ENCODE measurements at regions not wholly inside any gene's neighbourhood (a gene's known extent, or its start where the extent isn't known, plus 50 kb on each side); places are given as distances from the start of the nearest gene placed in this dataset.

DNA sequence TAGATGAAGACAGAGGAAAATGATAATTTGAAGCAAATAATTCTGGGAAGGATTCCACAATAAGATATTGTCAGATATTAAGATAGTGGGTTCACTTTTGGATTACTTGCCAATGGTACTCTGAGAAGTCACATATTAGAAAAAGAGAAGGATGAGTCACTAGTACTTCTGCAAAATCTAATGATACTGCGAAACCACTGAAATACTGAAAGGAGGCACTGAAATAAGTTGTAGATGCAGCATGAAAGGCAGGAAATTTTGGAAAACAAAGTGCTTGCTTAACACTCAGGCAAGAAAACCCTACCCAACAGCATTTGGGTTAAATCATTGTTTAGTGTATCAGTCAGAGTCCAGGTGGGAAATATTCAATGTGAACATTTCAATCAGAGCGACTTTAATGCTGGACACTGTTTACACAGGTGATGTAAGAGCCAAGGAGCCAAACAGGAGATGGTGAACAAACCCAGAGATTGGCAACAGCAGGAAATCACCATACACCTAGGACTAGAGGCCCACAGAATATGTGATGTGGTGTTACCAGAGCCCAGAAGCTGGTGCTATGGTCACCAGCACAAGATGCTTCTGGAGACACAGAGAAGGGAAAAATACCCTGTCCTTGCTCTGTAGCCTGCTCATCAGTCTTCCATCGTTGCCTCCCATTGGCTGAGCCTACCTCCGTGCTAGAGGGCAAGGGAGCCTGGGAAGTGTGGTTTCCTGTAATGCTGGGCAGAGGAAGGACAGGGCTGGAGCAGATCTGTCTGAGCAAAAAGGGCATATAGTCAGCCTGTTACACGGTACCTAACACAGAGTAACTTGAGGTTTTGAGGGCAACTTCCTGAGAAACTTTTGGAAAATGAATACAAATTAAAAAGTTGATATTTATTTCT, 204.7 kb upstream of the ITGA4 start:
- no peak for DNase-seq

DNA sequence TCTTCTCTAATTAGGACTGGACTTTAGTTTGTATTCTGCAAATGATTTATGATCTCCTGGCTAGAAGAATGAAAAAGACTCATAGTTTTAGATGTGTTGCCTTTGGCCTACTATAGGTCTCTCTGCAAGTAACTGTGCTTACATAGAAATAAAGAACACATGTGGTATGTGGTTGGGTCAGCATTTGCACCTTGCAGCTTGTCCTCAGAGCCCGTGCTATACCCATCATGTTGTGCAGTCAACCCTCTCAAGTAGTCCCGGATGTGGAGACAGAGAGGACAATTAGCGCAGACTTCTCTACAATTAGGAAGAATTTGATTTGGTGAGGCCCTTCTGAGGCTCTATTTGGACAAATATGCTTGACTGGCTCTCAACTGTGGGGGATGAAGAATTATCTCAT, 203.7 kb upstream of the ITGA4 start:
- no peak for DNase-seq

DNA sequence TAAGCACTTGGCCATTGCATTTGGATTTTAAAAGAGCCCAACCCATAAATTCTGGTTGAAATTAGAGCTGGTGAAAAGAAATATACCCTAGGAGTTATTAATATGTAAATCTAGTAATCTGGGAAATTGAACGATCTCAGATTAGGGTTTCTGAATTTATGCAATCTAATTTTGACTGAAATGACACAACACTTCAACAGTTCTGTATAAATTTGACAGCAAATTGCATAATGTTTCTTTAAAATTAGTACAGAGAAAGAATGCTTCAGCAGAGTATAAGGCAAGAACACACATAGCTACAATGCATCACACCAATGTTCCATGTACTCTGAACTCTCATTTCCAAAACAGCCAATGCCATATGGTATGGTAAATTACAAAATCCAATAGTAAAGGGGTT, 201.5 kb upstream of the ITGA4 start:
- DNase-seq, result no peak

DNA sequence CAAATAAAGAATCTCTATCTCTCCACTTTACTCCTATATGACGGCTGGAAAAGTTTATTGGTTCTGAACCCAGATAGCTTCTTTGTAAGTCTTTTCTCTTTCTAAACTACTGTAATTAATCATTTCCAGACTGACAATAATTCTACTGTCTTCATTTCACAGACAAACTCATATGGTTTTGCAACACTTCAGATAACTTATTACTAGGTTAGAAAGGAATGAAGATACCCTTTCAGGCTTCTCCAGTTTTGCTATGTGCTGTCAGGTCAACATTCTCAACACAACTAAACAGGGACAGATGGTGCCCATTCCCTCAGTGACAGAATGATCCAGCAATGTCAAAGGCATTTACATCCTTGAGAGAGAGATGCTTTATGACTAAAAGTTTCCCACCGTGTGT, 198.5 kb upstream of the ITGA4 start:
- no peak for DNase-seq

DNA sequence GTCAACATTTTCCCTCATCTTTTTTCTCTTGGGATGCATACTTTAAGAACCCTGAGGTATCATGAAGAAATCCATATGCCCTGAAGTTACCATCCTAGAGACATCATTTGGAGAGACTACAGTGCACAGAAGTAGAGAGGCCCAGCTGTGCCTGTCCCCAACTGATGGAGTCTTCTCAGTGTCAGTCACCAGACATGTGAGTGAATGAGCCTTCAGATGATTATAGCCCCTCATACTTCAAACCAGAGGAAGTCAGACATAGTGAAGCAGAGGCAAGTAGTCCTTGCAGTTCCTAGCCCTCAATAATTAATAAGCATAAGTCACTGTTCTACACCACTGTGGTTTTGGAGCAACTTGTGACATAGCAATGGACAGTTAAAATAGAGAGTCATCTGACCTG, 194.4 kb upstream of the ITGA4 start:
- no peak for DNase-seq

DNA sequence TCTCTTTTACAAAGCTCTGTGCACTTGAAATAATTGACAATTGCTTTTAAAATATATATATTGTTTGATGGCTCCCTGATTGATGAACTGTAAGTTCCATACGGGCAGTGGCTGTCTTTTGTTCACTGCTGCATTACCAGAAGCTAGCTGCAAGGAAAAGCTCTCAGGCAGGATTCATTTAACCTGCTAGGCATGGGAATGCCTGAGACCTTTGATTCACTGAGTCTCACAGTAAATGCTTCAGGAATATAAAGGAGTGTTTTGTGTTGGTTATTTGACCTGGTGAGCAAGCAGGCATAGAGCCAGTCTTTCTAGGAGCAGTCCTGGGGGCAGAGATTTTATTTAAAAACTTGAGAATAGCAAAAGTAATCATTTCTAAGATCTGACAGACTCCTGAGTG, 193.2 kb upstream of the ITGA4 start:
- no peak for DNase-seq

DNA sequence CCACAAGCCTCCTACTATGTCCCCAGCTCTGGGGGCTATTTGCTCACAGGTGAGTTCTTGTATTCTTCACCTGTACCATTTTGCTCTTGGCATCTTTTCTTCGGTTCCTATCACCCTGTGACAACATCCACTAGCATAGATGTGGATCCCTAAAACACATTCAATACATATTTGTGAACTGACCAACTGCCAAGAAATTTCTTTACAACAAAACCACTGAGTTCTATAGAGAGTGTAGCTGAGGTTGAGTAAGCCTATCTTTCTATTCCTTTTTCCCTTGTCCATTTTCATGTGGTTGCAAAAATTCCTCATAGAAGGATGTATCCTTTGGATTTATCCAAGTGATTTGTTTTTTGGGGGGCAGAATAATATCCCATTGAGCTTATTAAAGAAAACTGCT, 192.7 kb upstream of the ITGA4 start:
- no peak for DNase-seq

DNA sequence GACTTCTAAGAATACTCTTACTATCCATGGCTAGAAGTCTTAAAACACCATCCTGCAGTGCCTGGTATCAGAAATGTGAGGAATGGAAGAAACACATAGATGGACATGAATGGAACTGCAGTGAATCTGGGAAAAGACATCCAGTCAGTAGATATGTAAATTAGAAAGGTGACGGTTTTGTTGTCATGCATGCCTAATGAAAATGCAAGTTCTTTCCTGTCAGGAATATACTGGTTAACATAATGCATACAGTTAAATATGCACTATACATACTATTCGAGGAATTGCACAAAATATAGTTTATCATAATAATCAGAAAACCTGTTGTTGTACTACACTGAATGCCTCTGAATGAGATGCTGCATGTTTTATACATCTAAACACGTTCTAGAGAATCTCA, 190.6 kb upstream of the ITGA4 start:
- no peak for DNase-seq

DNA sequence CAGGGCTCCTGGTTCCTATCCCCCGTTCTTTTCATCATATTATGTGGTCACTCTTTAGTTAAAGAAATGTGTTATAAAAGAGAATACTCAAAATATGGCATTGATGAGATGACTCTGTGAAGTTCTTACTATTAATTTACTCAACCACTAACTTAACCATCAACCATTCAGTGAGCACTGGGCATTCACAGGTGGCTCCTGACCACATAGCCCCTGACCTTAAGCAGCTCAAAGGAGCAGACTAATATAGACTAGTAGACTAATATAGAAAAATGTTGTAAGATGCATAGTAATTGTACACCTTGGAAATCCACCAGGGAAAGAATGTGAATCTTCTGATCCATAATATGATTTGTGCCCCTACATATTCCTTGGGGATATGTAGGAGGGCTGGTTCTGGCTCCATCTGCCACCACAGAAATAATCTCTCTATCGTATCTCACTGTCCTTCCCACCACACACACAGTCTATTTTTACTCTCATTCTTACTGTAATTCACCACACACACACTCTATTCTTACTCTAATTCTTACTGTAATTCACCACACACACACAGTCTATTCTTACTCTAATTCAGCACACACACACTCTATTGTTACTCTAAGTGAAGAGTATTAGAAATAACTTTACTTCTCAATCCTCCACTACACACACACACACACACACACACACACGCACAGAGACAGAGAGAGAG, 188.9 kb upstream of the ITGA4 start:
- no peak for DNase-seq

DNA sequence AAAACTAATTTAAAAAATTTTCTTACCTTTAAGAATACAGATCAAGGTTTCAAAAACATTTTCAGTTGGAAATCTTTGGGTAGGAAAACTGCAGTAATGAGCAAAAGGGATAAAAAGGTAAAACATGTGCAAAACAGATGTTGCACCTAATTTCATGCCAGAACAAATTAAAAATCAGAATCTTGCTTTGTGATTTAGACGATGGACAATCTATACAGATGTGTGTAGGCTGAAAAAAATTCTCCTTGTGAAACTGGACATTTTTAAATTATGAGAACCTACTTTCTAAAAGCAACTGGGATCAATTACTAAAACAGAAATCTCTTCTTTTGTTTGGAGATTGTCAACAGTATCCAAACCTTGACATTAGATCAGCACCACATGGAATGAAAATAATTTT, 183.2 kb upstream of the ITGA4 start:
- DNase-seq, result no peak

DNA sequence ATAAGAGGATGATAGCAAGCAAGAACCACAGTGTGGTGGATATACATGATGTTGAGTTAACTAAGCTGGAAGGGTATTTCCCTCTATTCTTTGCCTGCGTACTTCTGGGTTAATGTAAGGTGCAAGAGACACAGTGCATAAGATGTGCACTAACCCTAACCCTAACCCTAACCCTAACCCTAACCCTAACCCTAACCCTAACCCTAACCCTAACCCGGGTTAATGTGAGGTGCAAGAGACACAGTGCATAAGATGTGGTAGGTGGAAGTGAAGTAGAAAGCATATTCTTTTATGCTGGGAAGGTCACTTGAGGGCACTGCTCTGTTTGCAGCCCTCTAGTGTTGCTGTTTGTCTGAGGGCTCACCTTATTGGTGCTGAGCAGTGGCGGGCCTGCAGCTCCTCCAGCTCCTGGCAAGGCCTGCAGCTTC, 181.5 kb upstream of the ITGA4 start:
- DNase-seq, result peak; percentile 10

DNA sequence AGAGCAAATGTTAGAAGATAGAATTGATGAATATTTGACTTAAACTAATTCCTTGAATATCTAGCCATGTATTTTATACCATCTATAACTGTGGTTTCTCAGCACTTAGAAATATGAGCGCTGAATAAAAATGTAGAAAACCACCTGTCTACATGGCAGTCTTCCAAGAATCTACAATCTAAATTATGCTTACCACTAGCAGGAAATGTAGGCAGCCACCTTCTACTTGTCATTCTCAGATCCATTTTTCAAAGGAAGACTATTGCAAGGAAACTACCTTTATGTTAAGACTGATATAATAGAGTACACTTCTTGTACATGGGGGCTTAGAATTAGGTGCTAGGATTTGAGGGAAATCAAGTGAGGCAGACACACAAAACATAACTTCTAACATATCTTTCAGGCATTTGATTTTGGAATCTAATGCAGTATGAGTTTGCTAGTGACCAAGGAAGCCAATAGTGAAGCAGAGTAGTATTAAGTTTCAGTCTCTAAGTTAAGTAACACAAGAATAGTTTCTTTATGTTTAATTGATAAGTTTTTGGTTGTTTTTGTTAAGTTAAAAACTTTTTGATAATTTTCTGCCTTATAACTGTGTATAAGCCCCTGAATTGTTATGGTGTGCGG, 175.9 kb upstream of the ITGA4 start:
- no peak for DNase-seq

DNA sequence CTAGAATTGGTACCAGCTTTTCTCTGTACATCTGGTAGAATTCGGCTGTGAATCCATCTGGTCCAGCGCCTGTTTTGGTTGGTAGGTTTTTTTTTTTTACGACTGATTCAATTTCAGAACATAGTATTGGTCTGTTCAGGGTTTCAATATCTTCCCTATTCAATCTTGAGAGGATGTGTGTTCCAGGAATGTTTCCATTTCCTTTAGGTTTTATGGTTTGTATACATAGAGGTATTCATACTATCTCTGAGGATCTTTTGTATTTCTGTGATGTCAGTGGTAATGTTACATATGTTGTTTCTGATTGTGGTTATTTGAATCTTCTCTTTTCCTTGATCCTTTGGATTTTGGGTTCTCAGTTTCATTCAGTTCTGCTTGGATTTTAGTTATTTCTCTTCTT, 172.1 kb upstream of the ITGA4 start:
- no peak for DNase-seq

DNA sequence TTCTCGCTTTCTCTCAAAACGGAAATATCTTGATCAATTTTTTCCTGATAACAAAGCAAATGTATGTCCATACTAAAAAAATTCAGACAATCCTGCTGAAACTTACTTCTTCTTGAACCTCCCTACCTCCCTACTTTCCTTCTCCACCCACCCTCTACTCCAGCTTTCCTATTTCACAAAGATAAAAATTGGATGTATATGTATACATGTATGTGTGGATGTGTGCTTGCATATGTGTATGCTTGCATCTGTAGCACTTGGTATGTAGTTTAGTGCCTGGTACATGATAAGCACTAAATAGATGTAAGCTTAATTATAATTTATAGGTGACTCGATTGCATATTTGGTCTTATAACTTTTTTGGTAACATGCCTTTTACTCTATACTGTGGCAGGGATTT, 167.5 kb upstream of the ITGA4 start:
- DNase-seq, result no peak

DNA sequence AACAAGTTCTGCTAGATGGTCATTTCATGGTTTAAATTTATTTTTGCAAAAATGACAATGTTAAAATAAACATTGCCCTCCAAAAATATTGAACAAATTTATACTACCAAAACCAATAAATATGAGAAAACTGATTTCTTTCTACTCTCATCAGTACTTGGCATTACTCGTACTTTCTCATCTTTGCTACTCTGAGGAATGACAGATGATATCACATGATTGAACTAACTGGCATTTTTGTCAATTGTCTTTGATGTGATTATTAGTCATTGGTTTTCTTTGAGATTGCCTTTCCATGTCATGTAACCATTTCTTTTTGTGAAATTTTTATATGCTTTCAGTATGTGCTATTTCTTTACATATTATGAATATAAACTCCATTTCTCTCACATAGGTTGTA, 167.0 kb upstream of the ITGA4 start:
- no peak for DNase-seq

DNA sequence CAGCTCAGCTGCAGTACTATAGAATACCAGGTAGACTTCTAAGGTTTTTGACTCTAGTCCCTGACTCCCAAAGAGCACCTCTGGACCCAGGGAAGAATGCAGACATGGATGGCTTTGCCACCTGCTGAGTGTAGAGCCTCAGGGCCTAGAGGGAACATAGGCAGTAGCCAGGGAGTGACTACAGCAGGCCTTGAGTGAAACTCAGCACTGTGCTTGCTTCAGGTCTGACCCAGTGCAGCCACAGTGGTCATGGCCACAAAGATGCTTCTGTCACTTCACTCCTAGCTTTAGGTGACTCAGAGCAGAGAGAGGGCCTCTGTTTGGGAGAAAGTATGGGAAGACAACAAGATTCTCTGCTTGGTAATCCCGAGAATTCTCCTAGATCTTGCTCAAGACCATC, 162.2 kb upstream of the ITGA4 start:
- DNase-seq, result no peak

DNA sequence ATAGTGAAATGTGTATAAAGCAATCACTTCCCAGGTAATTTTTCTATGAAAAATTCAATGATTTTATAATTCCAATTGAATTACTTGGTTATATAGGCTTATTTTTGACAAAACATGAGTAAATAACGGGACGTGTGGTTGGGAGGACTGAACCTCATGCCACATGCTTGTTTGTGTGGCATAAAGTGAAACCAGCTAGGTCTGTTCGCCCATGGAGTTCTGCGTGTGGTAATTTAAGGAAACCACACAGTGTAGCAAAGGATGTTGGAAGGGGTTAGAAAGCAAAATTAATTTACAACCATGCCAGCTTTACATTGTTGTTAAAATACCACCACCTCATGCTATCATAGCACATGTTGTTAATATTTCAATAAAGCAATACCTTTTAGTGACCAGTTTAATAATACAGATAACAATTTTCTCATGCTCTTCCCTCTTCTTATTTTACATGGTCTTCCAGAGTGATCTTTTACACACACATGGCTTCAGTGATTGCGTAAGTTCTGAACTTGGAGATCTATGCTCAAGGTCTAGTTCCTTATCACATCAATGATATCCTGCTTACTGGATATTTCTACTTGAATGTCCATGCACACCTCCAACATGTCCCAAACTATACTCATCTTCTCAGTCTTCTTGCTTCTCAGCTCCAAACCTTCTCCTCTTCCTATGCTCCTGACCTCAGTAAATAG, 156.4 kb upstream of the ITGA4 start:
- DNase-seq, result peak; percentile 10

DNA sequence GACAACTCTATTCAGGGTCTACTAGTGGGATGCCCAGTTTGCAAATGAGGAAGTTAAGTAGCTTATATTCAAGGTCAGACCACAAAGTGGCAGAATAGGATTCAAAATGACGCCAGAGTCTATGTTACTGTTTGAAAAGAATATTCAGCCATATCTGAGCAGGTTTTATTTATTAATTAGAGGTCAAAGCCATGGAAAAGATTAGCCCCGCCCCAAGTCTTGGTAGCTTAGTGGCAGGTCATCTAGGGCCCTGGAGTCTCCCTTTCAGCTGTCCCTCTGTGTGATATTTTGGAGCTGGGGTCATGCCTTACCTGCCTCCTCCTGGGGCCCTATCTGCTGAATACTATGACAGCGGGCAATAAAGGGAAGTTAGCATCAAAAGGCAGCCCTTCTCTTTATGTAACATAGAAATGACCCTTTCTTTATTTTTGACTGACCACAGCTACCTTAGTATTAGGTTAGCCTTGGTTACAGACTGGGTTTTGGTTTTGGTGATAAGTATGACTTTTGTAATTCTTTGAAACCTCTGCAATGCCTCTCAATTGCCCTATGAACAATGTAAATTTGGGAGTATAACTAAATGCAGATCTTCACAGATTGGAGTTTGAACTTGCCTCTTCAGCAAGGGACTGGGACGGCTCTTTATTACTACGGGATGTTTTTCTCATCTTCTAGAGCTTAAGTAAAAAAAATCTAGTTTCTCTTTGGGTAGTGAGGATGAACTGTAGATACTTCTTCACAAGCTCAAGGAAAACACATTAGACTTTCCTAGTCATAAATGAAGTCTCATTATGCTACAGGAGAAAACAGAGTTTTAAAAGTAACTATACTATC, 153.0 kb upstream of the ITGA4 start:
- DNase-seq, result no peak

DNA sequence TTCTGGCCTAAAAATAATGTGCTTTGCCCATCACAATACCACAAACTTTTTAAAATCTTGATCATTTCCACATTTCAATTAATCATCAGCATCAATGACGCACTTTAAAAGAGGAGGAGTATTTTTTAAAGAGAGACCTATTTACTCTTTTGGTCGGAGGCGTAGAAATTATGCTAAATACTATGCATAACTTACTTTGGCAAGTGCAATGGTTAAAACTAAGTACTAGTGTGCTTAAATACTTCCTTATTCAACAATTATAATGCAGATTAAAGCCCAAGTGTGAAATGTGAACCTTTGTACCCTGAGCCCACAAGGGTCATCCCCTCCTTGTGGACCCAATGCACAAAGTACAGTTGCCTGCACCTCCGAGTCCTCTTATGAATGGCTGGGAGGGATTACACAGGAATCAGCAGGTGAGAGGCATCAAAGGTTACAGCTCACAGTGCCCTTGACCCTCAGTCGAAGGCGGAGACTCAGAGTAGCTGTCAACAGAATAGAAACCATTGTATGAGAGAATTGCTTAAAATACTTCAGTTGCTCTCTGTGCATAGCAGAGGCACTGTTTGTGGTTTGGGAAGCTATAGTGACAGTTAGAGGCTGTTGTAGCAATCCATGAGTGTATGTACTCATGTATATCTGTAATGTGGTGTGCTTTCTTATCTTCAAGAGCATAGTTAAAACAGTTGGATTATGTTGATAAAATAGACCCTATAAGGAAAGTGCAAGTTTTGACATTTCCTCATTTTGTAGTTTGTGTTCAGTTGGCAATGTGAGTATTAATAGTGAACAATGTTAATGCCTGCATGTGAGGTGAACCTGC, 151.7 kb upstream of the ITGA4 start:
- peak; percentile 50 for DNase-seq

DNA sequence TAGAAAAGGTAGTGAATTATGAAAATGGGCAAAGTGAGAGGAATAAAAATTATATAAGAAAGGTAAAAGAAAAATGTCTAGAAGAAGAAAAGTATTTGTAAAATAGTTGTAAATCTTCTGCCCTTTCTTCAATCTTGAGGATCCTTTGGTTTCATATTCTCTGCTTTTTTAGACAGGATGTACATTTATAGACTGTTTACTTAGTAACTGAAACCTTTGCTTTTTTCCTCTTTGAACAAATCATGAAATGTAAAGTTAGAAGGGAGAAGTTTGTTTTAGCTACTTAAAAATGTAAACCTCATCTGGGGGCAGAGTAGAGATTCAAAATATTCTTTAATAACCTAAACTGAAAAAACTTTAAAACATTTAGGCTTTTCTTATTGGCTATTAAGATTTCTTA, 150.4 kb upstream of the ITGA4 start:
- no peak for DNase-seq

DNA sequence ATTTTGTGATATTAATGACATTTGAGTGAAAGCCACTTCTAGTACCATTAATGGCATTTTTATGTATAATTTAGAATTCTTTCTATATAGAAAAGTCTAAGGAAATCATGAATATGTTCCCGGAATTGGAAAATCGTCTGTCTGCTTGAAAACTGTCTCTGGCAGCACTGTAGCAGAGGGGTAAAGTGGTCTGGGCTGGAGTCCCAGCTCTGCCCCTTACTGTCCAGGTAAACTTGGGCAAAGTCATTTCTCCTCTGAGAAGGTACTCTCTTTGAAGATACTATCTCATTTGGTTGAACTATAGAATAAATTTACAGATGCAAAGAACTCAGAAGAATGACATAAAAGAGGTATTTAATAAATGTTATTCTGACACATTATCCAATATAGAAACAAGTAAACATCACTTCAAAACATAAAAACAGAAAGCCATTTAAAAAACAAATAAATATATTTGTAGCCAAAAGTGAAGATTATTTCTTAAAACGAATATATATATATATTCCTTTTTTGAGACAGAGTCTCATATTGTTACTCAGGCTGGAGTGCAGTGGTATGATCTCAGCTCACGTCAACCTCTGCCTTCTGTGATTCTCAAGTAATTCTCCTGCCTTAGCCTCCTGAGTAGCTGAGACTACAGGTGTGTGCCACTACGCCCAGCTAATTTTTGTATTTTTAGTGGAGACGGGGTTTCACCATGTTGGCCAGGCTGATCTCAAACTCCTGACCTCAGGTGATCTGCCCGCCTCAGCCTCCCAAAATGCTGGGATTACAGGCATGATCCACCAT, 149.8 kb upstream of the ITGA4 start:
- no peak for DNase-seq

Data from activated CD4-positive, alpha-beta T cell treated with anti-CD3 and anti-CD28 coated beads for 48 hours (primary cell).